ENCODE measurements at regions not wholly inside any gene's neighbourhood (a gene's known extent, or its start where the extent isn't known, plus 50 kb on each side); places are given as distances from the start of the nearest gene placed in this dataset.
"Not testable (repeated sequence)": the region's sequence is repeated elsewhere in the genome, so short reads cannot be mapped to it uniquely, and the experiment has no call there.

DNA sequence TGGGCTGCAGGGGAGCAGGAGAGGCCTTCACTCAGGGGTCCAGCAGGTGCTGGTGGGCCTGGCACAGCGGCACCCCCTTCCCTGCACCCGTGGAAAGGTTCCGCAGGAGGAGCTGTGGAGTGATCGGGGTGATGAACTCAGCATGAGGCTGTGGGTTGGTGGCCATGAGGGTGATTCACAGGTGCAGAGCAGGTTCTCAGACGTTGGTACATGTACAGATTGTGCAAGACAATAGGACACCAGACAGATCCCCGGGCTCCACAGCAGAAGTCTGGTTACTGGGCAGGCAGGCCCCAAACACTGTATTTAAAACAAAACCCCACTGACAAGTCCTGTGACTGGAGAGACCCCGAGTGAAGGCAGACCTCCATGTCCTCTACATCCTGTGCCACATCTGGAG lies 151.6 kb upstream of the CDH4 start:
- ATAC-seq = no peak
- H3K27me3 Mint-ChIP-seq = peaks cover 2 to 18% of the 10 kb centered on the region in 2 donors
- no peak for DNase-seq (ENCODE audit: low spot score)
- H3K4me3 Mint-ChIP-seq = no peak overlapping the region
- no peak overlapping the region for H3K27ac Mint-ChIP-seq
- H3K36me3 Mint-ChIP-seq = peaks cover 5% of the 10 kb centered on the region
- H3K4me1 Mint-ChIP-seq (ENCODE audit: low read depth in 2 of 2) = peaks cover 0 to 2% of the 10 kb centered on the region in 2 donors
- peaks cover 8% of the 10 kb centered on the region for H3K9me3 Mint-ChIP-seq

DNA sequence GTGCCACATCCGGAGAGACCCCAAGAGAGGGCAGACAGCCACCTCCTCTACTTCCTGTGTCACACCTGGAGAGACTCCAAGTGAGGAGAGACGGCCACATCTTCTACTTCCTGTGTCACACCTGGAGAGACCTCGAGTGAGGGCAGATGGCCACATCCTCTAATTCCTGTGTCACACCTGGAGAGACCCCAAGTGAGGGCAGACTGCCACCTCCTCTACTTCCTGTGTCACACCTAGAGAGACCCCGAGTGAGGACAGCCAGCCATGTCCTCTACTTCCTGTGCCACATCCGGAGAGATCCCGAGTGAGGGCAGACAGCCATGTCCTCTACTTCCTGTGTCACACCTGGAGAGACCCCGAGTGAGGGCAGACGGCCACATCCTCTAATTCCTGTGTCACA lies 150.7 kb upstream of the CDH4 start:
- not testable (repeated sequence) for H3K4me1 Mint-ChIP-seq (ENCODE audit: low read depth in 2 of 2); DNase-seq (ENCODE audit: low spot score); H3K27ac Mint-ChIP-seq; H3K36me3 Mint-ChIP-seq; ATAC-seq; H3K4me3 Mint-ChIP-seq; H3K9me3 Mint-ChIP-seq
- H3K27me3 Mint-ChIP-seq = peaks cover 7 to 12% of the 10 kb centered on the region in 2 donors

DNA sequence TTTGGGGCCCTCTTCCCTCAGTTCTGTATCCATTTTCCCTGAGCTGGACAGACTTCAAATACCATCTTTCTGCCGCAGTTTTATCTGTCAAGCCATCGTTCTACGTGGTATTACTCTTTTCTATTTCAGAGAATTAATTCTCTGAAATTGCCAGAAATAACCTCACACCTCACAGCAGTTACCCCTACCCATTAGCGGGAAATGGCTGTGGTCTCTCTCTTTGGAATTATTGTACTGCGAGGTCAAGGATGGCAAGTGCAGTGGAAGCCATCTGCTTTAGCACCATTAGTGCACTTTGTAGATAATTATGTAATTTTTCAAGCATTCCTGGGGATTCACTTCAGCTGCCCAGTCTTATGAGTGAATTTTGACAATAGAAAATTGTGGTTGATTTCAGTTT lies 147.8 kb upstream of the CDH4 start:
- DNase-seq (ENCODE audit: low spot score) (no peak), ATAC-seq (no peak)
- H3K4me1 Mint-ChIP-seq (ENCODE audit: low read depth in 2 of 2) = peaks cover 0 to 2% of the 10 kb centered on the region in 2 donors
- peaks cover 0 to 7% of the 10 kb centered on the region in 2 donors for H3K27me3 Mint-ChIP-seq
- no peak overlapping the region for H3K4me3 Mint-ChIP-seq
- H3K9me3 Mint-ChIP-seq = no peaks in the 10 kb centered on the region
- no peak overlapping the region for H3K27ac Mint-ChIP-seq
- H3K36me3 Mint-ChIP-seq = no peaks in the 10 kb centered on the region

DNA sequence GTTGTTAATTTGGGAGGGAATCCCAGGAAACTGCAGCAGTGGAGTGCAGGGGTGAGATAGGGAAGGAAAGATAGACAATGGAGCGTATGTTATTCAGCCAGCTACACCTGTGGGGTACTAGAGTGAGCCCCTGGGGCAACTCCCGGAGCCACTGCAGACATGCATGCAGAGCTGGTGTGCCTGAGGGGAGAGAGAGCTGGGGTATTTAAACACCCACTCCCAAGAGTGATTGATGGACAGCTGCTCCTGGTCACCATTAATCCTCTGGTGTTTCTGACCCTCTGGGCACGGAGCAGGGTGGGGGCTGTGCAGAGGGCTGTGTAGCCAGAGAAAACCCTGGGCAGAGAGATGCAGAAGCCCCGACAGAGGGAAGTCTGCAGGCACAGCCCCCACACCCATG lies 146.7 kb upstream of the CDH4 start:
- no peak overlapping the region for H3K4me3 Mint-ChIP-seq
- DNase-seq (ENCODE audit: low spot score) (no peak), ATAC-seq (no peak)
- no peaks in the 10 kb centered on the region for H3K9me3 Mint-ChIP-seq
- H3K27me3 Mint-ChIP-seq = peaks cover 0 to 7% of the 10 kb centered on the region in 2 donors
- no peak overlapping the region for H3K27ac Mint-ChIP-seq
- peaks cover 0 to 2% of the 10 kb centered on the region in 2 donors for H3K4me1 Mint-ChIP-seq (ENCODE audit: low read depth in 2 of 2)
- H3K36me3 Mint-ChIP-seq = no peaks in the 10 kb centered on the region

DNA sequence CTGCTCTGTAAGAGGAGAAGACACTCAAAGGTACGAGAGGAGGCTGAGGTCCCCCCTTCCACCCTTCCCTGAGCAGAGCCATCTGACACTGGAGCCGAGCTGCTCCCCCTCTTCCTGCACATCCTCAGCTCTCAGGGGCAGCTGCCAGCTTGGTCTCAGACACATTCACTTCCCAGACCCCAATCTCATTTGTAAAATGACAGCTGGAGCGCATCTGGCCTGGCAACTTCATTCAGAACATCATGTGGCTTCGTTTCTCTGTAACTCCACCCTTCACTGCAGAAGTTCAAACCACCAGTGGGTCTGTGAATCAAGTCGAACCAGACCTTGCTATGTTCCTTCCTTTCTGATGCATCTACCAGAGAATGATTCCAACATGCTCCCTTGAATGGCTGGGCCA lies 145.6 kb upstream of the CDH4 start:
- peaks cover 0 to 7% of the 10 kb centered on the region in 2 donors for H3K27me3 Mint-ChIP-seq
- no peak overlapping the region for H3K4me3 Mint-ChIP-seq
- H3K27ac Mint-ChIP-seq = no peak overlapping the region
- no peaks in the 10 kb centered on the region for H3K9me3 Mint-ChIP-seq
- peak in 1 of 2 donors; percentile 4 for ATAC-seq
- no peak for DNase-seq (ENCODE audit: low spot score)
- no peaks in the 10 kb centered on the region for H3K36me3 Mint-ChIP-seq
- H3K4me1 Mint-ChIP-seq (ENCODE audit: low read depth in 2 of 2) = peaks cover 0 to 2% of the 10 kb centered on the region in 2 donors

DNA sequence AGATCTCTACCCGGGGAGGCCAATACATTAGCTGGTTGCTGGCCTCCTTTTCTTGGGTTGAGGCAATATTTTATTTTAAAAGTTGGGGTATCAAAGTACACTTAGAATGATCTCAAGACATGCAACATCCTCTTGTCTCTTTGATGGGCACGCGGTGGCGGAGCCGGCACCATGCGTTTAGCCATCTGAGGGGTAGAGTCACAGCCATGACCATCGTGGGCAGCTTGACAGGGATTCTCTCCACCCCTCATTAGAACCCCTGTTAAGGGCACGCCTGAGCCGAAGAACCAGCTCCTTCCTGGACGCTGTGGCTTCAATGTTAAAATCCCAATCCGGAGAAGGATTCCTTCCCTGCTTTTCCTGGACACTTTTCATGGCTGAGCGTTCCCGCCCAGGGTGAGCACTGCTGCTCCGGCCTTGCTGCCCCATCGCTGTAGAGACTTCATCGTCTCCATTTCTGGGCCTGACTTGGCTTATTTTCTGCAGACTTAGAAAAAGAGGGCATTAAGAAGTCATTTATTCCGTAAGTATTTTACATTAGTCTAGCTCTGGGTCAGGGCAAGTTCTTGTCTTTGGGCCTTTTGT lies 142.7 kb upstream of the CDH4 start:
- ATAC-seq = no peak
- Mint-ChIP-seq H3K4me1 (ENCODE audit: low read depth in 2 of 2) (no peaks in the 10 kb centered on the region), H3K27ac (no peak overlapping the region), H3K4me3 (no peak overlapping the region), H3K36me3 (no peaks in the 10 kb centered on the region), H3K9me3 (no peaks in the 10 kb centered on the region), H3K27me3 (peaks cover 0 to 5% of the 10 kb centered on the region in 2 donors)
- DNase-seq (ENCODE audit: low spot score) = no peak

DNA sequence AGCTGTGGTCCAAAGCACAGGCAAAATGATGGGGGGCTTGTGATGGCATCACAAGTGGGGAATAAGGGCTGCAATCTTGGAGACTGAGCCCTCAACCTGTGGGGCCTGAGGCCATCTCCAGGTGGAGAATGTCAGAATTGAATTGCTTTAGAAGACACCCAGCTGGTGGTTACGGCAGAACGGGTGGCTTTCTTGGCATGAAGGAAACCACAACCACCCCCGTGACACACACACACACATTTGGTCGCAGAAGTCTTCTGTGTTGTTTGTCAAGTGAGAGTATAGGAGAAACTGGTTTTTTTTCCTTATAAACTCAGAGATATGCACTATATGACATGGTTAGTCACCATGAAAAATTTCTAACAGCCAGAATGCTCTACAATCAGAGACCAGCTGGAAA lies 139.5 kb upstream of the CDH4 start:
- ATAC-seq (no peak), DNase-seq (ENCODE audit: low spot score) (no peak)
- Mint-ChIP-seq H3K27me3 (peaks cover 0 to 4% of the 10 kb centered on the region in 2 donors), H3K27ac (no peak overlapping the region), H3K36me3 (no peaks in the 10 kb centered on the region), H3K4me3 (no peak overlapping the region), H3K9me3 (no peaks in the 10 kb centered on the region), H3K4me1 (ENCODE audit: low read depth in 2 of 2) (no peaks in the 10 kb centered on the region)

DNA sequence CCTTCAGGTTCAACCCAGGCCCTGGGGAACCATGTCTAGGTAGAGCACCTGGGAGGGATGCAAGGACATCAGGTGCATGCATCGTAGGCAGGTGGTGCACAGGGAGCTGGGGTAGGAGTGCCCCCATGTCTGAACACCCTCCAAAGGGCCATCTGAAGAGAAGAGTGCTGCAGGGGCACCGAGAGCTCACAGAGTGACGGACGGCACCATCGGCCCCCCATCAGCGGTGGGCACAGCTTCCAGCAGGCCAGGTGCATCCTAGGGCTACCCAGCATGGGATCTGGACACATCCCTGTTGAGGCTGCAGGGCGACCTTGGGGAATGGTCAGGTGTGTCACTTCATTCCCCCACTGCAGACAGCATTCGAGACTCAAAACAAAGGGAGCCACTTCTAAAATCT lies 138.3 kb upstream of the CDH4 start:
- Mint-ChIP-seq H3K9me3 (no peaks in the 10 kb centered on the region), H3K27ac (no peak overlapping the region), H3K4me1 (ENCODE audit: low read depth in 2 of 2) (no peaks in the 10 kb centered on the region), H3K4me3 (no peak overlapping the region), H3K27me3 (peaks cover 1 to 7% of the 10 kb centered on the region in 2 donors), H3K36me3 (no peaks in the 10 kb centered on the region)
- ATAC-seq (peak in 1 of 2 donors; percentile 33), DNase-seq (ENCODE audit: low spot score) (no peak)

DNA sequence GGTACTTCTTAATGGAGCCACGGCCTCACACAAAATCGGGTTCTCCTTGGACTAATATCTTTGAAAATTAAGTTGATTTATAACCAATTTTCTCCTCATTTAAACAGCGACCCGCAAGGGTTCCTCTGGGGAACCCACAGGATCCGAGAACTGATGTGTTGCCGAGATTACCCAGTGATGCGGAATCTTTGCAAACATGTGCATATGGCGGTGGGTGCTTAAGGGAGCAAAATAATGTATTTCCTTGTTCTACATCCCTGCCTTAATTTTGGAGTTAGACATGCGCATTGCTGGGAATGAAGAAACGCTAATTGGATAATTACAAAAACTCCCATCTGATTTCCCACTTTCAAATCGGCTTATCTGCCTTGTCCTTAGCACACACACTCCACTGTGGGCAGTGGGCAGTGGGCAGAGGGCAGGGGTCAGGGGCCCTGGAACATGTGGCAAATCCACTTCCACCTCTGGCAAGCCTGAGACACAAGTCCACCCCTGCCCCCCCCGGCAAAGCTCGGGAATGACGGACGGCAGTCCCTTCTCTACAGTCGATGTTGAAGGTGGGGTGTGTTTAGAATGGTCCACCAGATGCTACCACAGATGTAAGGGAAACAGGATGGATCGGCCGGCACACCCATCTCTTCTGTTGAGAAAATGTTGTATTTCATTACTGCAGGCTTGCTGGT lies 137.4 kb upstream of the CDH4 start:
- peaks cover 7% of the 10 kb centered on the region in 2 donors for H3K27me3 Mint-ChIP-seq
- no peaks in the 10 kb centered on the region for H3K9me3 Mint-ChIP-seq
- no peak for ATAC-seq
- no peak overlapping the region for H3K27ac Mint-ChIP-seq
- peaks cover 0 to under 1% of the 10 kb centered on the region in 2 donors for H3K4me1 Mint-ChIP-seq (ENCODE audit: low read depth in 2 of 2)
- no peak overlapping the region for H3K4me3 Mint-ChIP-seq
- DNase-seq (ENCODE audit: low spot score) = no peak
- no peaks in the 10 kb centered on the region for H3K36me3 Mint-ChIP-seq

DNA sequence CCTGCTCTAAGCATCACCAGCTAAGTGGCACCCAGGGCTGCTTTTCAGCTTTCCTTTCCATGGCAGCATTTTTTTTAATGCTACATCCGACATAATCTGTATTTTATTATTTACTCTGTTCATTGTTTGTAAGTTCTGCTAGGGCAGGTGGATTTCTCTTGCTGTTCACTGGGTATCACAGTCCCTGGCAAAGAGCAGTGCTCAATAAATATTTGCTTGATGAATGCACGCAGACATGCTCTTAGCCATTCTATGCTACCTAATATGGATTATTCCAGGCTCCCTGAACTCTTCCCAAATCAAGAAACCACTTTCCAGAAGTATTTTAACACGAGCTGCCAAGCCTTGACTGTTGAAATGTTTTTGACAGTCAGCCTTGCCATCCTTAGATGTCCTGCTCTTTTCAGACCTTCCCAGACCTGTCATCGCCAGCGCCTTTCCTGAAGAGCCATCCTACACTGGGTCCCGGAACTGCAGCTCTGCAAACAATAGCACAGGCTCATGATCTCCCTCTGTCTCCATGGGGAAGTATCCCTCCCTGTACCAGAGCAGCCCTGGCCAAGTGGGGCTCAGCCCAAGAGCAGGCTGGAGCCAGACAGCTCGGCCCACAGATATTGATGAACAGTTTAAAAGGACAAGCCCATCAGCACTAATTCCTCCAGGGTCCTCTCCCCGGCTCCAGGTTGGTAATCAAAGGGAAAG lies 136.5 kb upstream of the CDH4 start:
- Mint-ChIP-seq H3K27ac (no peak overlapping the region), H3K36me3 (no peaks in the 10 kb centered on the region), H3K27me3 (peaks cover 7 to 11% of the 10 kb centered on the region in 2 donors), H3K9me3 (no peaks in the 10 kb centered on the region), H3K4me1 (ENCODE audit: low read depth in 2 of 2) (peaks cover under 1 to 6% of the 10 kb centered on the region in 2 donors), H3K4me3 (no peak overlapping the region)
- ATAC-seq = no peak
- no peak for DNase-seq (ENCODE audit: low spot score)

DNA sequence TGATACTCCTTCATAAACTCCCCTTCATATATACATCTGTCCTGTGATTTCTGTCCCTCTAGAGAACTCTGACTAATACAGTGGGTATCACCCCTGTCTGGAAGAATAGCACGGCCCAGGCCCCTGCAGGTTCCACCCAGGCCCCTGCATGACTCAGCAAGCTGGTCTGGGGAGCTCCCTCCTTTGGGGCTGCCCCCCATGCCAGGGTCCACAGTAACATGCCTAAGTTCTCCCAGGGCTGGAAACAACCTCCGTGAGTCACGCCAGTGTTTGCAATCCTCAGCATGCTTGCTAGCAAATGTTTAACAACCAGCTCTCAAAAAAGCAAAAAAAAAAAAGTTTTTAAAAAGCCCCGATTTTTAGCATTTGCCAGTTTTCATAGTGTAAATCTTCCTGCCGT lies 134.3 kb upstream of the CDH4 start:
- H3K27ac Mint-ChIP-seq = no peak overlapping the region

DNA sequence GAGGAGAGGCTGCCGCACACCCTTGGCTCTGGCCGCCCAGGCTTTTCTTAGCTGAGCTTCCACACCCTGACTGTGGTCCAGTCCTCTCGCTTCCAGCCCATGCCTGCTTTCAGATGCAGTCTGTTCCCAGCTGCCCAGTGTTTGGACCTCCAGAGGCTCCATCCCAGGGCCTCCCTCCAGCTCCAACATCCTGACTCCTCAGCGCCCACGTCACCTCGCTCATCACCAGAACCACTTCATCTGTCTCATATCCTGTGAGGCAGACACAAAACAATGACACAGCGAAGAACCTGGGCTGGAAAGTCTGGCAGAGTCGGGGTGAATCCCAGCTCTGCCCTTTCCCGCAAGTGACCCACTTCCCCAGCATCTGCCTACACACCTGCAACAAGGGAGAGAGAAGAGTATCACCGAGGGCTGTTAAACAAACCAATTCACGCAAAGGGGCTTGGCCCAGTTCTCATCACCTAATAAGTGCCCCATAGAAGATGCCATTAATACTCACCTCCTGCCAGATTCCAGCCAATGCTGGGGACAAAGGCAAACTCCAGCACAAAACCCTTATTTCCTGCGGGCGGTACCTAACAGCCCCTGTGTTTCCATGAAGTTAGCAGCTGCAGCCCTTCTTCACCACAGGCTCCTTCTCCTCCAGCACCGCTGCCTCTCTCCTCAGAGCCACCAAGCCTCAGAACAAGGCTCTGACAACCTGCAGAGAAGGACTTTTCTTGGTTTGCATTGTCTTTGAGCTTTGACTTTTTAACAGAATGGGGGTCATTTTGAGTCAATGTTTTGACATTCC lies 133.4 kb upstream of the CDH4 start:
- no peak overlapping the region for H3K4me3 Mint-ChIP-seq
- no peaks in the 10 kb centered on the region for H3K9me3 Mint-ChIP-seq
- no peak for DNase-seq (ENCODE audit: low spot score)
- H3K36me3 Mint-ChIP-seq = no peaks in the 10 kb centered on the region
- H3K27ac Mint-ChIP-seq = no peak overlapping the region
- ATAC-seq = no peak
- H3K27me3 Mint-ChIP-seq = peaks cover 7 to 17% of the 10 kb centered on the region in 2 donors
- peaks cover 6 to 11% of the 10 kb centered on the region in 2 donors for H3K4me1 Mint-ChIP-seq (ENCODE audit: low read depth in 2 of 2)

More for the DNA sequence above, 134.3 kb upstream of the CDH4 start:
- H3K4me1 Mint-ChIP-seq (ENCODE audit: low read depth in 2 of 2) = peaks cover 6 to 11% of the 10 kb centered on the region in 2 donors
- ATAC-seq (no peak), DNase-seq (ENCODE audit: low spot score) (no peak)
- no peaks in the 10 kb centered on the region for H3K36me3 Mint-ChIP-seq
- peaks cover 7 to 14% of the 10 kb centered on the region in 2 donors for H3K27me3 Mint-ChIP-seq
- no peaks in the 10 kb centered on the region for H3K9me3 Mint-ChIP-seq
- H3K4me3 Mint-ChIP-seq = no peak overlapping the region

DNA sequence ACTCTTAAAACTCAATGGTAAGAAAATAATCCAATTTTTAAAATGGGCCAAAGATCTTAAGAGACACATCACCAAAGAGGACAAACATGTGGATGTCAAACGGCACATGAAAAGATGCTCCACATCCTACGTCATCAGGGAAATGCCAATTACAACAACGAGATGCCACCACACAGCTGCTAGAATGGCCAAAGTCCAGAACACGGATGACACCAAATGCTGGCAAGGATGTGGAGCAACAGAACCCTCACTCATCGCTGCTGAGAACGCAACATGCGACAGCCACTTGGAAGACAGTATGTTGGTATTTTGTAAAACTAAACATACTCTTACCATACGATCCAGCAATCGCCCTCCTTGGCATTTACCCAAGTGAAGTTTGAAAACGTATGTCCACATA lies 132.8 kb upstream of the CDH4 start:
- Mint-ChIP-seq H3K4me1 (ENCODE audit: low read depth in 2 of 2) (peaks cover 6 to 11% of the 10 kb centered on the region in 2 donors), H3K9me3 (no peaks in the 10 kb centered on the region), H3K27me3 (peaks cover 7 to 17% of the 10 kb centered on the region in 2 donors), H3K36me3 (no peaks in the 10 kb centered on the region), H3K27ac (no peak overlapping the region), H3K4me3 (no peak overlapping the region)
- ATAC-seq (no peak), DNase-seq (ENCODE audit: low spot score) (no peak)

Measured in natural killer cell treated with Interleukin-12 subunit alpha and Interleukin-12 subunit beta and Interleukin-15 and Interleukin-18, amount 100 ng/mL, for 72 hours (primary cell).